Esophagus squamous epithelium (tissue), 5 donors: ENCODE measurements at regions not wholly inside any gene's neighbourhood (a gene's known extent, or its start where the extent isn't known, plus 50 kb on each side); places are given as distances from the start of the nearest gene placed in this dataset.
A peak's percentile ranks its signal among the peaks of the same experiment; 100 is the strongest.

Experiments
- DNase-seq: peaks from one replicate; lab custom pipeline; 2025; lab: John Stamatoyannopoulos, UW
- H3K27ac ChIP-seq, 4 donors: fragments of 200-600 bp; sonication (generic); one replicate each; pipeline ENCODE4 v1.5.1; 2016 to 2019; ENCODE audit warnings: mild to moderate bottlenecking in 1 of 4
- H3K27me3 ChIP-seq, 4 donors: fragments of 200-600 bp; sonication (generic); 1 replicate in 3 of 4; 2 replicates in 1 of 4; pipeline versions ENCODE4 v1.5.1 to v1.6.0; 2017 to 2021; ENCODE audit warnings: antibody characterized with exemption in 1 of 4
- H3K36me3 ChIP-seq, 3 donors: fragments of 200-600 bp; sonication (generic); one replicate each; pipeline ENCODE4 v1.5.1; 2016 to 2019
- H3K4me1 ChIP-seq, 3 donors: fragments of 200-600 bp; sonication (generic); one replicate each; pipeline ENCODE4 v1.5.1; 2017 to 2019
- H3K4me3 ChIP-seq, 4 donors: fragments of 200-600 bp; sonication (generic); 1 replicate in 3 of 4; 2 replicates in 1 of 4; pipeline ENCODE4 v1.5.1; 2016 to 2019; ENCODE audit warnings: mild to moderate bottlenecking in 2 of 4, moderate library complexity in 1 of 4
- H3K9me3 ChIP-seq, 3 donors: fragments of 200-600 bp; sonication (generic); one replicate each; pipeline ENCODE4 v1.5.1; 2016 to 2019
- POLR2A ChIP-seq, 4 donors: fragments of 450-650 bp; IDR thresholded peaks; one replicate each; pipeline ENCODE4 v1.6.1; 2017; ENCODE audit warnings: antibody characterized with exemption in 4 of 4, mild to moderate bottlenecking in 4 of 4, moderate library complexity in 3 of 4
- WGBS, 2 donors: methylation state at CpG; one replicate each; pipeline ENCODE4 v1.1.5; 2018; 5-methylcytosine and 5-hydroxymethylcytosine counted together
- intact Hi-C: fragments of 100-400 bp; cut with DNase I; formaldehyde crosslinking; loops from one replicate; pipeline ENCODE4 v1.15.0; 2022
- small RNA-seq, 4 donors: library from RNA; depleted of rRNA; stranded (forward); fragments of <200 nt; gene quantifications; one replicate each; pipeline ENCODE3, GENCODE V24; 2016
- TF ChIP-seq, protein P1 (sequence below), 6 experiments: fragments of 450-650 bp in 4 of 6; fragments of 200-600 bp in 2 of 6; sonication (generic) in 2 of 6; IDR thresholded peaks; one replicate each; pipeline ENCODE4 v1.5.1; 2016 to 2019; ENCODE audit warnings: antibody characterized with exemption in 6 of 6, mild to moderate bottlenecking in 4 of 6, moderate library complexity in 4 of 6
- donor health status: DM: yes; HTN: yes; CAD: no.

DNA sequence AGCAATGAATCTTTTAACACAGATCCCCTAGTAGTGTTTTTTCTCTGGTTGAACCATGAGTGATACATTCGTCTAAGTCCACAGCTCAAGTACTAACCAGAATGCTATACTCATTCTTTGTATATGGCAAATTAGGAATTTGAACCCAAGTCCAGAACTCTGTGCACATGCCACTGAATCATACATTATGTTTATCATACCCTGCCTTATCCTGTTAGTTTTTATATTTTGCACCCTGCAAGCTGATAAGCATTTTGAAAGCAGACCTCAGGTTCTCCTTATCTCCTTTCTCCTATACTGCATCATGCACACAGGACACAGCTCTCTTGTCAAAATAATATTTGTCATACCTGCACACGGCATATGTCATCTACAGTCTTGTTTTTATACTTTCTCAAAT lies 54.6 kb upstream of the ELL2 start:
- Histone ChIP-seq H3K36me3 (no peaks in the 10 kb centered on the region), H3K4me1 (peaks cover 0 to 23% (median 0%) of the 10 kb centered on the region in 3 donors), H3K27ac (peak overlapping the region in 1 of 4 donors; percentile 16), H3K9me3 (no peaks in the 10 kb centered on the region), H3K27me3 (no peaks in the 10 kb centered on the region), H3K4me3 (no peak overlapping the region)
- intact Hi-C loops, result no loop called here
- WGBS, 2 donors, result 93 to 95% methylated on average over 2 of the region's 2 CpGs
- TF ChIP-seq POLR2A (IDR thresholded peaks at IDR 0.05), result no peak
- TF ChIP-seq, protein P1, sequence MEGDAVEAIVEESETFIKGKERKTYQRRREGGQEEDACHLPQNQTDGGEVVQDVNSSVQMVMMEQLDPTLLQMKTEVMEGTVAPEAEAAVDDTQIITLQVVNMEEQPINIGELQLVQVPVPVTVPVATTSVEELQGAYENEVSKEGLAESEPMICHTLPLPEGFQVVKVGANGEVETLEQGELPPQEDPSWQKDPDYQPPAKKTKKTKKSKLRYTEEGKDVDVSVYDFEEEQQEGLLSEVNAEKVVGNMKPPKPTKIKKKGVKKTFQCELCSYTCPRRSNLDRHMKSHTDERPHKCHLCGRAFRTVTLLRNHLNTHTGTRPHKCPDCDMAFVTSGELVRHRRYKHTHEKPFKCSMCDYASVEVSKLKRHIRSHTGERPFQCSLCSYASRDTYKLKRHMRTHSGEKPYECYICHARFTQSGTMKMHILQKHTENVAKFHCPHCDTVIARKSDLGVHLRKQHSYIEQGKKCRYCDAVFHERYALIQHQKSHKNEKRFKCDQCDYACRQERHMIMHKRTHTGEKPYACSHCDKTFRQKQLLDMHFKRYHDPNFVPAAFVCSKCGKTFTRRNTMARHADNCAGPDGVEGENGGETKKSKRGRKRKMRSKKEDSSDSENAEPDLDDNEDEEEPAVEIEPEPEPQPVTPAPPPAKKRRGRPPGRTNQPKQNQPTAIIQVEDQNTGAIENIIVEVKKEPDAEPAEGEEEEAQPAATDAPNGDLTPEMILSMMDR (IDR thresholded peaks at IDR 0.05), result no peak
- no peak for DNase-seq

DNA sequence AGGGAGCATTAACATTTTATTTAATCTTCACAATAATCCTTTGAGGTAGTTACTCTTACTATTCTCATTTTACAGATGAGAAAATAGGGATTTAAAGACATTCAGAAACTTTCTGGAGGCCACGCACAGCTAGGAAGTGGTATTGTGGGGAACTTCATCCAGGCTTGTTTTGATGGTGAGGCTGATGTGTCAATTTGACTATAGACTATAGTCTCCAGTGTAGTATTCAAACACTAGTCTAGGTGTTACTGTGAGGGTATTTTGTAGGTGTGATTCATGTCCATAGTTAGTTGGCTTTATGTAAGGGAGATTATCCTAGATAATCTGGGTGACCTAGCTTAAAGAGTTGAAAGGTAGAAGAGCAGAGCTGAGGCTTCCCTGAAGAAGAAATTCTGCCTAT lies 54.1 kb upstream of the ELL2 start:
- DNase-seq, result no peak
- WGBS, 2 donors, result 79 to 86% methylated on average over 1 of the region's 1 CpG
- TF ChIP-seq, protein P1 (IDR thresholded peaks at IDR 0.05), result no peak
- TF ChIP-seq POLR2A (IDR thresholded peaks at IDR 0.05), result no peak

DNA sequence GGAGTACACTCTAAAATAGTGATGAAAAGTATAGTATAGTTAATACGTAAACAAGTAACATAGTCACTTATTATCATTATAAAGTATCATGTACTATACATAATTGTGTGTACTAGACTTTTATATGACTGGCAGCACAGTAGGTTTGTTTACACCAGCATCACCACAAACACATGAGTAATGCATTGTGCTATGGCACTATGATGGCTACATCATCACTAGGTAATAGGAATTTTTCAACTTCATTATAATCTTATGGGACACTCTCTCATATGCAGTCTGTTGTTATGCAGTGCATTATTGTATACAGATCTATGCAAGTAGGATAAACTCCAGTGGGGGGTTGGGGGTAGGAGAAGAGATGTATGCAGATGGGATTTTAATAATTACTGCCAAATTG lies 52.7 kb upstream of the ELL2 start:
- TF ChIP-seq, protein P1 (IDR thresholded peaks at IDR 0.05), result no peak
- no peak for TF ChIP-seq POLR2A (IDR thresholded peaks at IDR 0.05)
- H3K27me3 ChIP-seq, result no peaks in the 10 kb centered on the region
- peak overlapping the region in 2 of 4 donors; percentile 3 to 34 for H3K27ac ChIP-seq
- no peaks in the 10 kb centered on the region for H3K36me3 ChIP-seq
- 96 to 100% methylated on average over 1 of the region's 1 CpG for WGBS, 2 donors
- H3K9me3 ChIP-seq, result no peaks in the 10 kb centered on the region
- H3K4me1 ChIP-seq, result peaks cover 0 to 23% (median 0%) of the 10 kb centered on the region in 3 donors
- no peak overlapping the region for H3K4me3 ChIP-seq
- DNase-seq, result no peak
- intact Hi-C loops, result no loop called here

More for the DNA sequence above, 54.1 kb upstream of the ELL2 start:
- Histone ChIP-seq H3K4me3 (no peak overlapping the region), H3K4me1 (peaks cover 0 to 23% (median 0%) of the 10 kb centered on the region in 3 donors), H3K36me3 (no peaks in the 10 kb centered on the region), H3K27ac (peak overlapping the region in 1 of 4 donors; percentile 16), H3K27me3 (no peaks in the 10 kb centered on the region), H3K9me3 (no peaks in the 10 kb centered on the region)
- intact Hi-C loops, result no loop called here

DNA sequence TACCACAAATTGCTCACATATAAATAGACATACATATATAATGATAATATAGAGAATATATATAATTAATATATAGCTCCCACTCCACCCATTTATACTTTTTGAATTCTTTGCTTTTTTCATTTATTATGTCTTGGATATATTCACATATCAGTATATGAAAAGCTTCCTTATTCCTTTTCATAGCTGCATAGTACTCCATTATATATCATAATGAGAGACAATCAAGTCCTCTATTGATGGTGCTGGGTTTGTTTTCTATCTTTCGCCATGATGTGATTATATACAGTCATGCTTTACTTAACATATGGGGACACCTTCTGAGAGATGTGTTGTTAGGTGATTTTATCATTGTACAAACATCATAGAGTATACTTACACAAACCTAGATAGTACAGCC lies 51.6 kb upstream of the ELL2 start:
- intact Hi-C loops, result no loop called here
- 94 to 100% methylated on average over 1 of the region's 1 CpG for WGBS, 2 donors
- Histone ChIP-seq H3K27me3 (no peaks in the 10 kb centered on the region), H3K4me1 (peaks cover 0 to 23% (median 0%) of the 10 kb centered on the region in 3 donors), H3K27ac (peak overlapping the region in 2 of 4 donors; percentile 56 to 70), H3K4me3 (no peak overlapping the region), H3K36me3 (no peaks in the 10 kb centered on the region), H3K9me3 (no peaks in the 10 kb centered on the region)
- no peak for DNase-seq
- no peak for TF ChIP-seq POLR2A (IDR thresholded peaks at IDR 0.05)
- TF ChIP-seq, protein P1 (IDR thresholded peaks at IDR 0.05), result no peak

DNA sequence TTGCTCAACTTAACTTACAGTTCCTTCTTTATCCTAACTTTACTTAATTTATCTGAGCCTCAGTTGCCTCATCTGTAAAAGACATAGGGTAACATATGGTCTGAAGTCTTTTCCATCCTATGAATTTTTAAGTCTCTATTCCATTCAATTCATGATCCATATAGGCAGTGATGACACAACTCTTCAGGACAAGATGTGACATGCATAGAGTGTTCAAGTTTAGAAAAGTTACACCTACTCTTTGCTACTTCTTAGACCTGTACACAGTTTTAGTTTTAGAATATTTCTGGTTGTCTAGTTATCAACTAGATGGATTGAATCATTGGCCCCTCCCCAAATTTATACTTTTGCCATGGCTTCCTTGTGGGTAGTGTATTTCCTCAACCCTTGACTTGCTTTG lies 50.7 kb upstream of the ELL2 start:
- H3K27me3 ChIP-seq, result no peaks in the 10 kb centered on the region
- intact Hi-C loops, result no loop called here
- peaks cover 0 to 18% (median 0%) of the 10 kb centered on the region in 3 donors for H3K4me1 ChIP-seq
- DNase-seq, result no peak
- H3K4me3 ChIP-seq, result no peak overlapping the region
- no peaks in the 10 kb centered on the region for H3K9me3 ChIP-seq
- no peaks in the 10 kb centered on the region for H3K36me3 ChIP-seq
- TF ChIP-seq, protein P1 (IDR thresholded peaks at IDR 0.05), result no peak
- no peak for TF ChIP-seq POLR2A (IDR thresholded peaks at IDR 0.05)
- H3K27ac ChIP-seq, result peak overlapping the region in 3 of 4 donors; percentile 52 to 70 (median 56)

Small RNA genes lying in the stretch of these regions (small RNA-seq; reads per million reads assigned to genes)
- 0 reads per million in 4 donors for gene MIR583
- 0 reads per million in 4 donors for gene RNU6-524P
